Activated CD4-positive, alpha-beta T cell treated with anti-CD3 and anti-CD28 coated beads for 36 hours (primary cell): ENCODE measurements at regions not wholly inside any gene's neighbourhood (a gene's known extent, or its start where the extent isn't known, plus 50 kb on each side); places are given as distances from the start of the nearest gene placed in this dataset.
"Not testable (repeated sequence)": the region's sequence is repeated elsewhere in the genome, so short reads cannot be mapped to it uniquely, and the experiment has no call there.

Experiments used
- ATAC-seq: fragments of 200-7000 bp; cut with Tn5 transposase; one replicate; pipeline ENCODE4 v1.10.0; 2021; ENCODE audit warnings: mild to moderate bottlenecking, moderate library complexity
- CTCF ChIA-PET: fragments of 350-600 bp; sonication (Branson Sonifier 250); formaldehyde crosslinking; loops from one replicate; lab custom pipeline; 2021; ENCODE audit warnings: antibody characterized with exemption; lab: Charles Lee
- POLR2A ChIA-PET: fragments of 350-600 bp; sonication (Branson Sonifier 250); formaldehyde crosslinking; loops from one replicate; lab custom pipeline; 2021; ENCODE audit warnings: antibody characterized with exemption, inconsistent platforms; lab: Charles Lee
- DNase-seq: peaks from one replicate; pipeline ENCODE4 v3.0.0-alpha.2; 2020
- H3K27ac Mint-ChIP-seq: one replicate; pipeline ENCODE4 v1.8.0; 2021; ENCODE audit warnings: mixed read lengths
- H3K27me3 Mint-ChIP-seq: one replicate; pipeline ENCODE4 v1.8.0; 2021; ENCODE audit warnings: mixed read lengths
- H3K36me3 Mint-ChIP-seq: one replicate; pipeline ENCODE4 v1.8.0; 2021; ENCODE audit warnings: low read depth, mixed read lengths
- H3K4me1 Mint-ChIP-seq: one replicate; pipeline ENCODE4 v1.8.0; 2021; ENCODE audit warnings: mixed read lengths
- H3K4me3 Mint-ChIP-seq: one replicate; pipeline ENCODE4 v1.8.0; 2021; ENCODE audit warnings: mild to moderate bottlenecking, moderate library complexity, mixed read lengths
- H3K9me3 Mint-ChIP-seq: one replicate; pipeline ENCODE4 v1.8.0; 2021; ENCODE audit warnings: low read depth, mixed read lengths
- intact Hi-C, 2 experiments: fragments of 100-400 bp; cut with DNase I in 1 of 2; cut with micrococcal nuclease in 1 of 2; formaldehyde crosslinking; loops; one replicate each; pipeline versions ENCODE4 v1.14.2 to v1.15.1; 2022 to 2024; cut with DNase I, micrococcal nuclease

DNA sequence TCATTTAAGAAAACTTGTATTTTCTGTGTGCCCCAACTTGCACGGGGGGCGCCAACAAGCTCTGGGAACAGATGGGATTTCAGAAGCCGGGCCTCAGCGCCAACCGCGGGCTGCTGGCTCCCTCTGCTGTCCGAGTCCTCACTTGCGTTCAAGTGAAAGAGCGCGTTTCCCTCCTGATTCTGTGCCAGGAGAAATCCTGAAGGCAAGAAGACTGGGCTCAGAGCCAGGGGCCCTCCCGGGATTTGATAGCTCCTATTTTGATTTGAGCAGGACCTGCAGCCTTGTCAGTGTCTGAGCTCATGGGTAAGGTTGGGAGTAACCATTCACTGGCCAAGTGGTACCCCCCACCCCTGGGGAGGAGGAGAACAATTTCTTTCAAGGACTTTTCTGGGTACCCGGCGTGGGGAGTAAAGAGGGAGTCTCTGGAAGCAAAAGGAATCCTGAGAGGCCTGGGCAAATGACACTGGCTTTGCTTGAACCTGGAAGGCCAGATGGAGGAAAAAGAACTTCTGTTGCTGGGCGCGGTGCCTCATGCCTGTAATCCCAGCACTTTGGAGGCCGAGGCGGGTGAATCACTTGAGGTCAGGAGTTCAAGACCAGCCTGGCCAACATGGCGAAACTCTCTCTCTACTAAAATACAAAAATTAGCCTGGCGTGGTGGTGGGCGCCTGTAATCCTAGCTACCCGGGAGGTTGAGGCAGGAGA, 179.0 kb upstream of the RGS6 start:
- Mint-ChIP-seq H3K27ac (no peak overlapping the region), H3K36me3 (peaks cover 6% of the 10 kb centered on the region), H3K27me3 (no peaks in the 10 kb centered on the region), H3K4me1 (peaks cover 3% of the 10 kb centered on the region), H3K9me3 (peaks cover 5% of the 10 kb centered on the region), H3K4me3 (no peak overlapping the region)
- intact Hi-C loops = loop anchor here (1.0 to 5.0 kb wide), 6 partner anchors 198 to 649 kb away; partner anchors contain the start of gene SIPA1L1 (in 1 of the 2)
- POLR2A ChIA-PET = no interaction called here
- peak; percentile 51 for ATAC-seq
- peak; percentile 84 for DNase-seq
- CTCF ChIA-PET = interaction anchor here (0.6 to 3.8 kb wide), 34 partner anchors 9 to 924 kb away, joined by 3 to 41 read pairs (median 4); no protein-coding TSS in a partner anchor

- DNase-seq = no peak
- H3K27me3 Mint-ChIP-seq = no peaks in the 10 kb centered on the region
- POLR2A ChIA-PET = no interaction called here
- intact Hi-C loops = loop anchor here (1.0 to 5.0 kb wide), 6 partner anchors 199 to 650 kb away; partner anchors contain the start of gene SIPA1L1 (in 1 of the 2)
- CTCF ChIA-PET = interaction anchor here (0.6 to 2.6 kb wide), 4 partner anchors 15 to 649 kb away, joined by 3 to 30 read pairs (median 6); no protein-coding TSS in a partner anchor
- no peak overlapping the region for H3K4me3 Mint-ChIP-seq
- peaks cover 3% of the 10 kb centered on the region for H3K4me1 Mint-ChIP-seq
- no peak for ATAC-seq
- H3K36me3 Mint-ChIP-seq = peaks cover 3% of the 10 kb centered on the region
- H3K27ac Mint-ChIP-seq = no peak overlapping the region
- H3K9me3 Mint-ChIP-seq = peaks cover 3% of the 10 kb centered on the region
Observed at GRCh38 chr14:71753976-71754375, 178.3 kb upstream of the RGS6 start.

- Mint-ChIP-seq H3K27ac (no peak overlapping the region), H3K4me3 (no peak overlapping the region), H3K9me3 (no peaks in the 10 kb centered on the region), H3K36me3 (no peaks in the 10 kb centered on the region), H3K4me1 (peaks cover 3% of the 10 kb centered on the region), H3K27me3 (no peaks in the 10 kb centered on the region)
- ChIA-PET CTCF (interaction anchor here (0.7 to 2.6 kb wide), 5 partner anchors 549 to 654 kb away, joined by 3 to 30 read pairs (median 3); no protein-coding TSS in a partner anchor), POLR2A (no interaction called here)
- intact Hi-C loops = loop anchor here in 1 of 2 experiments (5.0 kb wide), 1 partner anchor 352 kb away; no protein-coding TSS in a partner anchor
- no peak for DNase-seq
- ATAC-seq = no peak
Observed at GRCh38 chr14:71754422-71755095, 177.7 kb upstream of the RGS6 start.

- ATAC-seq (no peak), DNase-seq (no peak)
- CTCF ChIA-PET = interaction anchor here (0.7 to 1.8 kb wide), 3 partner anchors 95 to 616 kb away, joined by 3 to 7 read pairs (median 4); no protein-coding TSS in a partner anchor
- H3K36me3 Mint-ChIP-seq = no peaks in the 10 kb centered on the region
- H3K4me1 Mint-ChIP-seq = no peaks in the 10 kb centered on the region
- no peaks in the 10 kb centered on the region for H3K9me3 Mint-ChIP-seq
- H3K27ac Mint-ChIP-seq = no peak overlapping the region
- intact Hi-C loops = no loop called here
- no peak overlapping the region for H3K4me3 Mint-ChIP-seq
- POLR2A ChIA-PET = no interaction called here
- H3K27me3 Mint-ChIP-seq = peaks cover 6% of the 10 kb centered on the region
Observed at GRCh38 chr14:71758229-71758951, 173.8 kb upstream of the RGS6 start.

DNA sequence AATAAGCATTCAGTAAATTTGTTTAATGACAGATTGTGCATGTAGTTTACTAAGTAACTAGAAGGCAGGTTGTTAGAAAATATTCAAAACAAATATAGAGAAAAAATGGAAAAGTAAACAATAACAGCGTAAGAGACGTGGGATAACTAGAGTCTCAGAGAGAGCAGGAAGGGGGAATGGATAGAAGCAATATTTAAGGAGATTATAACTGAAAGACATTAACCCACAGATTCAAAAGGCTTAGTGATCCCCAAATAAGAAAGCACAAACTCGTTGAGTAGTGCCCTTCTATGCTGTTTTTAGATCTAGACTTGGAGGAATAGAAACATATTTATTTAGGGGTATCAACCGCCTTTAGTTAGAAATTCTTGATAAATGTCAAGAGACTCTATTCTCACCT, 169.7 kb upstream of the RGS6 start:
- DNase-seq (no peak), ATAC-seq (no peak)
- CTCF ChIA-PET = no interaction called here
- H3K27ac Mint-ChIP-seq = no peak overlapping the region
- H3K4me3 Mint-ChIP-seq = no peak overlapping the region
- POLR2A ChIA-PET = no interaction called here
- H3K9me3 Mint-ChIP-seq = no peaks in the 10 kb centered on the region
- H3K27me3 Mint-ChIP-seq = peaks cover 15% of the 10 kb centered on the region
- H3K4me1 Mint-ChIP-seq = no peaks in the 10 kb centered on the region
- intact Hi-C loops = no loop called here
- no peaks in the 10 kb centered on the region for H3K36me3 Mint-ChIP-seq

DNA sequence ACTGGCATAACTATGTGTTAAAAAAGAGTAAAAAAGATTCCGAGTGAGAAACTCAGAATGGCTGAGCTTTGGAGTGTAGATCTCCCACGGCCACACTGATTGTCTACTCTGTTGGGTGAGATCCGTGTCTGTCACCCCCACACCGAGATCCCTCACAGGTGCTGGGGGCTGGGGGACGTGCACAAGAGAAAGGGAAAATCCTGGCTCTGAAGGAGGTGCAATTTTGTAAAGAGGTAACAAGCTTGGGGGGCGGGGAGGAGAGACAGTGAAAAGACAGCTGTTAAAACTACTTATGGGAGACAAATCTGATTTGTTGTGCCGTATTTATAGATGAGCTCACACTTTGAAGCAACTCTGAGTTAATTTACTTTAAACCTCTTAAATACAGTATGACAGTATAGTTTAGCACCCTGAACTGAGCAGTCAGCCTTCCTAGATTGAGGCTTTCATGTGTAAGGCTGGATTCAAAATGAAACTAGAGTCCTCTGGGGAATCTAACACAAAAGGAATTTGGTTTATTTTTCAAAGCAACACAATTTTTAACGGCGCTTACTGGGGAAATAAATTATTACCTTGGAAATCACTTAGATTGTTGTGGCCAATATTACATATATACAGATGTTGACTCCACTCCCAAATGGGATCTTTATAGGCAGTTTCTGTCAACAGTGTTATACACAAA, 167.4 kb upstream of the RGS6 start:
- POLR2A ChIA-PET = no interaction called here
- ATAC-seq (no peak), DNase-seq (no peak)
- no peaks in the 10 kb centered on the region for H3K9me3 Mint-ChIP-seq
- H3K4me1 Mint-ChIP-seq = no peaks in the 10 kb centered on the region
- H3K27ac Mint-ChIP-seq = no peak overlapping the region
- no peaks in the 10 kb centered on the region for H3K36me3 Mint-ChIP-seq
- intact Hi-C loops = no loop called here
- no peak overlapping the region for H3K4me3 Mint-ChIP-seq
- H3K27me3 Mint-ChIP-seq = peaks cover 15% of the 10 kb centered on the region
- CTCF ChIA-PET = interaction anchor here (0.7 kb wide), 1 partner anchor 1614 kb away, joined by 3 read pairs; no protein-coding TSS in a partner anchor

DNA sequence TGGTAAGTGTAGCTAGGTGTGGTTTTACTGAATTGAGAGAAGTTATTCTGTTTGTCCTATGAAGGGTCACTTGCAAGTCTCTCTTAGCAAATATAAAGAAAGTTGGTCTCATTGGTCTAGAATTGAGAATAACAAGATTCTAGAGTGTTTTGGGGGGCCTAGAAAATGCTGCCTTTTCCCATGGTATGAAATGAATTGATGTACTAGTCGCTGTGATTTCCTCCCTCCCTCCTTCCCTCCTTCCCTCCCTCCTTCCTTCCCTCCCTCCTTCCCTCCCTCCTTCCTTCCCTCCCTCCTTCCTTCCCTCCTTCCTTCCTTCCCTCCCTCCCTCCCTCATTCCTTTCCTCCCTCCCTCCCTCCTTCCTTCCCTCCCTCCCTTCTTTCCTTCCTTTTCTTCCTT, 166.7 kb upstream of the RGS6 start:
- no peak for DNase-seq
- Mint-ChIP-seq H3K27me3 (peaks cover 16% of the 10 kb centered on the region), H3K4me3 (no peak overlapping the region), H3K4me1 (no peaks in the 10 kb centered on the region), H3K9me3 (no peaks in the 10 kb centered on the region), H3K27ac (no peak overlapping the region), H3K36me3 (no peaks in the 10 kb centered on the region)
- ChIA-PET CTCF (interaction anchor here (0.8 kb wide), 1 partner anchor 27 kb away, joined by 4 read pairs; no protein-coding TSS in a partner anchor), POLR2A (no interaction called here)
- ATAC-seq = no peak
- intact Hi-C loops = no loop called here

DNA sequence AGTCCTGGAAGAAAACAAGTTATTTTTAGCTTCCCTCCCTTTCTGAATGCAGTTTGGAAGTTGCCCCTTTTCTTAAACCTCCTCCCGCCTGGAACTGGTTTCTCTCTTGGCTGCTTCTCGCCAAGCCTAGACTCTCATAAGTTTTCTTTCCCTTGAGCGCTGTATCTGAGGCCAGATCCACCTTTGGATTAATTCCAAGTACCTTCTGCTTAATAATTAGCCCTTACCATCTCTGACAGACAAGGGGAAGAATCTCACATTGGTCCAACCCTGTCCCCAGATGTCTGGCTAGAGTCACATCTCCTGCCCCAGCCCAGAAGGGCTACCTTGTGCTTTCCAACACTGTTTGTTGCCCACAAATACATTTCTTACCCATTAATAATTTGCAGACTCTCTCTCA, 161.8 kb upstream of the RGS6 start:
- Mint-ChIP-seq H3K4me3 (no peak overlapping the region), H3K4me1 (no peaks in the 10 kb centered on the region), H3K27ac (no peak overlapping the region), H3K36me3 (no peaks in the 10 kb centered on the region), H3K27me3 (peaks cover 20% of the 10 kb centered on the region), H3K9me3 (peaks cover 7% of the 10 kb centered on the region)
- DNase-seq (no peak), ATAC-seq (no peak)
- POLR2A ChIA-PET = no interaction called here
- CTCF ChIA-PET = interaction anchor here (0.7 kb wide), 1 partner anchor 1907 kb away, joined by 3 read pairs; no protein-coding TSS in a partner anchor
- intact Hi-C loops = no loop called here

GRCh38 chr14:71771421-71771820, 160.8 kb upstream of the RGS6 start:
- H3K36me3 Mint-ChIP-seq, H3K27ac Mint-ChIP-seq, POLR2A ChIA-PET, intact Hi-C loops, H3K4me3 Mint-ChIP-seq, H3K9me3 Mint-ChIP-seq, DNase-seq, H3K4me1 Mint-ChIP-seq, ATAC-seq: not testable (repeated sequence)
- H3K27me3 Mint-ChIP-seq = peaks cover 20% of the 10 kb centered on the region
- CTCF ChIA-PET = interaction anchor here (0.8 kb wide), 1 partner anchor 564 kb away, joined by 3 read pairs; no protein-coding TSS in a partner anchor

- H3K4me3 Mint-ChIP-seq, intact Hi-C loops, H3K27ac Mint-ChIP-seq, H3K36me3 Mint-ChIP-seq, ATAC-seq, H3K4me1 Mint-ChIP-seq, POLR2A ChIA-PET, DNase-seq, H3K9me3 Mint-ChIP-seq: not testable (repeated sequence)
- CTCF ChIA-PET = interaction anchor here (0.8 kb wide), 1 partner anchor 565 kb away, joined by 3 read pairs; no protein-coding TSS in a partner anchor
- H3K27me3 Mint-ChIP-seq = peaks cover 23% of the 10 kb centered on the region
Observed at GRCh38 chr14:71771996-71772395, 160.2 kb upstream of the RGS6 start.
